Breast epithelium (tissue), 4 donors: ENCODE measurements at regions not wholly inside any gene's neighbourhood (a gene's known extent, or its start where the extent isn't known, plus 50 kb on each side); places are given as distances from the start of the nearest gene placed in this dataset.

Experiments used
- DNase-seq, 2 donors: peaks; one replicate each; pipeline ENCODE4 v3.0.0-alpha.2; 2019; ENCODE audit warnings: low spot score in 2 of 2
- H3K27ac ChIP-seq, 2 donors: fragments of 200-600 bp; sonication (generic) in 1 of 2; one replicate each; pipeline ENCODE4 v1.5.1; 2016 to 2019; ENCODE audit warnings: mild to moderate bottlenecking in 1 of 2
- H3K27me3 ChIP-seq, 2 donors: fragments of 200-600 bp; sonication (generic) in 1 of 2; one replicate each; pipeline versions ENCODE4 v1.5.1 to v1.6.0; 2017 to 2019; ENCODE audit warnings: control low read depth in 1 of 2, mild to moderate bottlenecking in 1 of 2
- H3K36me3 ChIP-seq: fragments of 200-600 bp; one replicate; pipeline ENCODE4 v1.5.1; 2019
- H3K4me1 ChIP-seq, 2 donors: fragments of 200-600 bp; sonication (generic); one replicate each; pipeline ENCODE4 v1.5.1; 2016 to 2019; ENCODE audit warnings: control low read depth in 1 of 2
- H3K4me3 ChIP-seq, 3 donors: fragments of 200-600 bp; sonication (generic); 1 replicate in 2 of 3; 2 replicates in 1 of 3; pipeline ENCODE4 v1.5.1; 2016 to 2019; ENCODE audit warnings: mild to moderate bottlenecking in 3 of 3, moderate library complexity in 2 of 3
- H3K9me3 ChIP-seq, 2 donors: fragments of 200-600 bp; sonication (generic) in 1 of 2; one replicate each; pipeline ENCODE4 v1.5.1; 2016 to 2019; ENCODE audit warnings: control low read depth in 1 of 2
- CTCF ChIP-seq, 3 donors: fragments of 450-650 bp; IDR thresholded peaks; one replicate each; pipeline ENCODE4 v1.5.1; 2016 to 2017; ENCODE audit warnings: antibody characterized with exemption in 3 of 3, mild to moderate bottlenecking in 3 of 3, moderate library complexity in 3 of 3
- POLR2A ChIP-seq: fragments of 450-650 bp; IDR thresholded peaks from one replicate; pipeline ENCODE4 v1.6.1; 2016; ENCODE audit warnings: antibody characterized with exemption, mild to moderate bottlenecking, moderate library complexity
- POLR2AphosphoS5 ChIP-seq, 3 donors: sonication (generic); formaldehyde crosslinking; IDR thresholded peaks; one replicate each; pipeline ENCODE4 v1.6.1; 2017; ENCODE audit warnings: antibody characterized with exemption in 3 of 3
- intact Hi-C: fragments of 100-400 bp; cut with DNase I; formaldehyde crosslinking; loops from one replicate; pipeline ENCODE4 v1.15.1; 2023; ENCODE audit warnings: low total_unique reads

GRCh38 chr6:55960344-55960743 lies 85.0 kb upstream of the BMP5 start:
- Histone ChIP-seq H3K27me3 (no peaks in the 10 kb centered on the region), H3K4me3 (no peak overlapping the region), H3K9me3 (no peaks in the 10 kb centered on the region), H3K27ac (no peak overlapping the region), H3K4me1 (no peaks in the 10 kb centered on the region), H3K36me3 (no peaks in the 10 kb centered on the region)
- DNase-seq, result no peak
- intact Hi-C loops, result no loop called here
- TF ChIP-seq POLR2AphosphoS5 (IDR thresholded peaks at IDR 0.05) (no peak), POLR2A (no peak), CTCF (IDR thresholded peaks at IDR 0.05) (no peak)

GRCh38 chr6:55958790-55959189 lies 83.4 kb upstream of the BMP5 start:
- DNase-seq, result no peak
- H3K4me1 ChIP-seq, result no peaks in the 10 kb centered on the region
- H3K9me3 ChIP-seq, result no peaks in the 10 kb centered on the region
- H3K27me3 ChIP-seq, result no peaks in the 10 kb centered on the region
- H3K27ac ChIP-seq, result no peak overlapping the region
- intact Hi-C loops, result no loop called here
- TF ChIP-seq CTCF (IDR thresholded peaks at IDR 0.05) (no peak), POLR2AphosphoS5 (IDR thresholded peaks at IDR 0.05) (no peak), POLR2A (no peak)
- no peaks in the 10 kb centered on the region for H3K36me3 ChIP-seq
- H3K4me3 ChIP-seq, result no peak overlapping the region

- TF ChIP-seq POLR2AphosphoS5 (IDR thresholded peaks at IDR 0.05), result no peak
- TF ChIP-seq CTCF (IDR thresholded peaks at IDR 0.05), result no peak
- TF ChIP-seq POLR2A, result no peak
- Histone ChIP-seq H3K27ac (no peak overlapping the region), H3K4me3 (no peak overlapping the region), H3K9me3 (no peaks in the 10 kb centered on the region), H3K27me3 (no peaks in the 10 kb centered on the region), H3K36me3 (no peaks in the 10 kb centered on the region), H3K4me1 (no peaks in the 10 kb centered on the region)
- no peak for DNase-seq
- intact Hi-C loops, result no loop called here
These were observed 82.6 kb upstream of the BMP5 start for GRCh38 chr6:55957961-55958422.

GRCh38 chr6:55955684-55956083 lies 80.3 kb upstream of the BMP5 start:
- Histone ChIP-seq H3K36me3 (no peaks in the 10 kb centered on the region), H3K4me1 (no peaks in the 10 kb centered on the region), H3K27ac (no peak overlapping the region), H3K4me3 (no peak overlapping the region), H3K9me3 (no peaks in the 10 kb centered on the region), H3K27me3 (no peaks in the 10 kb centered on the region)
- intact Hi-C loops, result no loop called here
- no peak for DNase-seq
- TF ChIP-seq POLR2AphosphoS5 (IDR thresholded peaks at IDR 0.05) (no peak), POLR2A (no peak), CTCF (IDR thresholded peaks at IDR 0.05) (no peak)

GRCh38 chr6:55954436-55954835 lies 79.0 kb upstream of the BMP5 start:
- no peaks in the 10 kb centered on the region for H3K9me3 ChIP-seq
- DNase-seq, result no peak
- no peak overlapping the region for H3K27ac ChIP-seq
- H3K4me3 ChIP-seq, result no peak overlapping the region
- H3K27me3 ChIP-seq, result no peaks in the 10 kb centered on the region
- intact Hi-C loops, result no loop called here
- H3K4me1 ChIP-seq, result no peaks in the 10 kb centered on the region
- TF ChIP-seq POLR2A (no peak), POLR2AphosphoS5 (IDR thresholded peaks at IDR 0.05) (no peak), CTCF (IDR thresholded peaks at IDR 0.05) (no peak)
- no peaks in the 10 kb centered on the region for H3K36me3 ChIP-seq
